ENCODE measurements at regions not wholly inside any gene's neighbourhood (a gene's known extent, or its start where the extent isn't known, plus 50 kb on each side); places are given as distances from the start of the nearest gene placed in this dataset.

DNA sequence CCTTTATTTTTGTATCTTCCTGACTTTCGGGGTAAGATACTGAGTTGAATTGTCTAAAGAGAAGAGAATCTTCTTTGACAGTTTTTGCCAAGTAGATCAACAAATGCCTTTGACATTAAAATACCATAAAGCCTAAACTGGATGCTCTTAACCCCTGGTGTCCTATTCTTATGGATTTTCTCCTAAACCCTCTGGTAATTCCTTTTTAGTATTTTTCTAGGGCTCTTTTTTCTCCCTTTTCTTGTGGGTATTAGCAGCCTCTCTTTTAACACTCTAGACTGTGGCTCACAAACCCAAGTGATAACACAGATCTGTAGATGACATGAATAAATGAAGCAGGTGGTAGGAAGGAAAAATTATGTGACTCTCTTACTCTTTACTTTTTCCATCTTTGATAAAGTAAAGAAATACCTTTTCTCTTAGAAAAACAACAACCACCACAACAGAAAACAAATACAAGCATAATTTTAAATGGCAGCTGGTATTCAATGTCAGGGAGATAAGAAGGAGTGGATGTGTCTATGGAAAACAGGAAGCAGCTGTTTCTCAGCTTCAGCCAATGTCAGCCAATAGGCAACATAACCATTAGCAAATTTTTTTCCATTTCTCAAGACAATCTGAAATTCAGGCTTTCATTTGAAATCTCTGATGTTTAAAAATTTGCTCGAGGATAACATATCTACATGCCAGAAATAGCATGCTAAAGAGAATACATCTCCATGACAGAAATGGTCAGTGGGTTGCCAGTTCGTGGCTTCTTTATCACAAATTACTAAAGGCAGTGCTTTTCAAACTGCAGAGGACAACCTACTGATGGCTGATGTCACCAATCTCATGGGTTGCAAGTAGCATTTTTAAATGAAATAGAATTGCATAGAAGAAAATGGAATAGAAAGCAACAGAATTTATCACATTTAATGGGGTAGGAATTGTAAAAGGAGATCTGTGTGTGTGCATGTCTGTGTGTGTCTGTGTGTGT is 123.1 kb upstream of the KRR1 start:
- no peak for DNase-seq (ENCODE audit: low spot score)
- no peaks in the 10 kb centered on the region for H3K27me3 ChIP-seq (replicated peaks; ENCODE audit: insufficient read depth)
- H3K9me3 ChIP-seq: no peaks in the 10 kb centered on the region
- H3K27ac ChIP-seq: no peak overlapping the region
- intact Hi-C loops (cut with DNase I): no loop called here
- TF ChIP-seq POLR2AphosphoS5 (IDR thresholded peaks at IDR 0.05): no peak
- TF ChIP-seq, protein P1, sequence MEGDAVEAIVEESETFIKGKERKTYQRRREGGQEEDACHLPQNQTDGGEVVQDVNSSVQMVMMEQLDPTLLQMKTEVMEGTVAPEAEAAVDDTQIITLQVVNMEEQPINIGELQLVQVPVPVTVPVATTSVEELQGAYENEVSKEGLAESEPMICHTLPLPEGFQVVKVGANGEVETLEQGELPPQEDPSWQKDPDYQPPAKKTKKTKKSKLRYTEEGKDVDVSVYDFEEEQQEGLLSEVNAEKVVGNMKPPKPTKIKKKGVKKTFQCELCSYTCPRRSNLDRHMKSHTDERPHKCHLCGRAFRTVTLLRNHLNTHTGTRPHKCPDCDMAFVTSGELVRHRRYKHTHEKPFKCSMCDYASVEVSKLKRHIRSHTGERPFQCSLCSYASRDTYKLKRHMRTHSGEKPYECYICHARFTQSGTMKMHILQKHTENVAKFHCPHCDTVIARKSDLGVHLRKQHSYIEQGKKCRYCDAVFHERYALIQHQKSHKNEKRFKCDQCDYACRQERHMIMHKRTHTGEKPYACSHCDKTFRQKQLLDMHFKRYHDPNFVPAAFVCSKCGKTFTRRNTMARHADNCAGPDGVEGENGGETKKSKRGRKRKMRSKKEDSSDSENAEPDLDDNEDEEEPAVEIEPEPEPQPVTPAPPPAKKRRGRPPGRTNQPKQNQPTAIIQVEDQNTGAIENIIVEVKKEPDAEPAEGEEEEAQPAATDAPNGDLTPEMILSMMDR (IDR thresholded peaks at IDR 0.05): no peak
- no peak for TF ChIP-seq POLR2A (IDR thresholded peaks at IDR 0.05)
- 78% methylated on average over 3 of the region's 3 CpGs for WGBS
- H3K4me3 ChIP-seq: no peak overlapping the region
- H3K4me1 ChIP-seq (replicated peaks): no peaks in the 10 kb centered on the region
- no peaks in the 10 kb centered on the region for H3K36me3 ChIP-seq

DNA sequence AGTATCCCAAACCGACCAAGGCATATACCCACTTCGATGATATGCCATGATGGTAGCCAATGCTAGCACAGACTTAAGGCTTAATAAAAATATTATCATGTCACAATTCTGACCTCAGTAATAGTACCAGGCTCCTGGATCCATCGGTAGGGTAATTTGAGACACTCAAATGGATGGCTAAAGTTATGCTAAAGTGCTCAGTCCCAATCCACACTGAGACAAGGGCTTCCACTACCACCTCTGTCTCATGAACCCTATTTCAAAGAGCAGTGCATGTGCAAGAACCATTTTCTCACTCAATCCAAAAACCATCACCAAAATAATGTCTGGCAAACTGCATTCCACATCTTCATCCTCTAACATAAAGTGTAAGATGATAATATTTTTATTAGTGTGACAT is 122.4 kb upstream of the KRR1 start:
- Histone ChIP-seq H3K4me3 (no peak overlapping the region), H3K36me3 (no peaks in the 10 kb centered on the region), H3K4me1 (replicated peaks) (no peaks in the 10 kb centered on the region), H3K27me3 (replicated peaks; ENCODE audit: insufficient read depth) (no peaks in the 10 kb centered on the region), H3K9me3 (no peaks in the 10 kb centered on the region), H3K27ac (no peak overlapping the region)
- TF ChIP-seq POLR2AphosphoS5 (IDR thresholded peaks at IDR 0.05) (no peak), POLR2A (IDR thresholded peaks at IDR 0.05) (no peak)
- no peak for DNase-seq (ENCODE audit: low spot score)
- 91% methylated on average over 3 of the region's 3 CpGs for WGBS
- intact Hi-C loops (cut with DNase I): no loop called here

DNA sequence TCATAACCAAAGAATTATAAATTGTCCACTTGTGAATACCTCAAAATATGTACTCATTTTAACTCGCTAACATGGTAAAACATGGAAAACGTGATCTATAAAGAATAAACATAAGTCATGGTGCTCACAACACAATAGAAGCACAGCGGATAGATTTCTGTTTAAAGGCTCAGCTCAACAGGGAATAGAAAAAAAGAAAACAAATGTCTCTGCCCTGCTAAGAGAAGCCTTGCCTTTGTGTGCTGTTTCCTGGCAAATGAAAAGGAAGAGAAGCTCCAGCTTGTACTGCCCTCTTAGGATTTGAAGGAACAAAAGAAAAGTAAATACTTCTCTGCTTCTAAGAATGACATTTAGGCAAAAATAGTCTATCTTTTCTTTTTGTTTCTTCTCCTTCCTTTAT is 121.0 kb upstream of the KRR1 start:
- WGBS: 52% methylated on average over 3 of the region's 3 CpGs
- TF ChIP-seq POLR2A (IDR thresholded peaks at IDR 0.05) (no peak), POLR2AphosphoS5 (IDR thresholded peaks at IDR 0.05) (no peak)
- TF ChIP-seq, protein P1 (IDR thresholded peaks at IDR 0.05): no peak
- no peaks in the 10 kb centered on the region for H3K36me3 ChIP-seq
- H3K27me3 ChIP-seq (replicated peaks; ENCODE audit: insufficient read depth): no peaks in the 10 kb centered on the region
- no peak for DNase-seq (ENCODE audit: low spot score)
- no peaks in the 10 kb centered on the region for H3K9me3 ChIP-seq
- intact Hi-C loops (cut with DNase I): no loop called here
- no peak overlapping the region for H3K4me3 ChIP-seq
- no peak overlapping the region for H3K27ac ChIP-seq
- no peaks in the 10 kb centered on the region for H3K4me1 ChIP-seq (replicated peaks)

DNA sequence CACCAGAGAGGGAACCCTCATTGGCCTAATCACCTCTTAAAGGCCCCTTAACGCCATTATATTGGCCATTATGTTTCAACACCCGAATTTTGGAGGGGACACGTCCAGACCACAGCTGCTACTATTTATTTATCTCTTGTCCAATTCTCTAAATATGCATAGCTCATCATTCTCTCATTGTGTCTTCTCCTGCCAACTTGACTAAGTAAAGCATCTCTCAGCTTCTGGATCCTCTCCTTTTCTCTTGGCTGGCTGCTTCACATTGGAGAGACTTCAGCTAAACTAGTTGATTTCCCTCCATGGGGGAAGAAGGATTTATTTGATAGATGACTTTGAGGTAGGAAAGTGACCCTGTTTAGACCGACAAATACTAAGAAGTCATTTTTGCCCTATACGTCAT is 120.4 kb upstream of the KRR1 start:
- Histone ChIP-seq H3K4me3 (no peak overlapping the region), H3K27ac (no peak overlapping the region), H3K9me3 (no peaks in the 10 kb centered on the region), H3K4me1 (replicated peaks) (no peaks in the 10 kb centered on the region), H3K36me3 (no peaks in the 10 kb centered on the region), H3K27me3 (replicated peaks; ENCODE audit: insufficient read depth) (no peaks in the 10 kb centered on the region)
- no peak for DNase-seq (ENCODE audit: low spot score)
- intact Hi-C loops (cut with DNase I): no loop called here
- 71% methylated on average over 5 of the region's 5 CpGs for WGBS
- TF ChIP-seq POLR2A (IDR thresholded peaks at IDR 0.05) (no peak), POLR2AphosphoS5 (IDR thresholded peaks at IDR 0.05) (no peak)
- TF ChIP-seq, protein P1 (IDR thresholded peaks at IDR 0.05): no peak

DNA sequence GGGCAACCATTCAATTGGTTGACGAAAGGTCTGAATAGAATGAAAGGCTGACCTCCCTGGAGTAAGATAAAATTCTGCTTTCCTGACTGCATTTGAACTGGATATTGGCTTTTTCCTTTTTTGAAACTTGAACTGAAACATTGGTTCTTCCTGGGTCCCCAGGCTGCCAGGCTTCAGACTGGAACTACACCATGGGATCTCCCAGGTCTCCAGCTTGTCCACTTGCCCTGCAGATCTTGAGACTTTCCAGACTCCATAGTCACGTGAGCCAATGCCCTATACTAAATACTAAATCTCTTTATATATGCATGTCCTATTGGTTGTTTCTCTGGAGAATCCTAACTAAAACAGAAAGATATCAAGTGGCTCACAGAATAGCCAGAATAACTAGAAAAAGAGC is 118.7 kb upstream of the KRR1 start:
- TF ChIP-seq, protein P1 (IDR thresholded peaks at IDR 0.05): no peak
- TF ChIP-seq POLR2A (IDR thresholded peaks at IDR 0.05) (no peak), POLR2AphosphoS5 (IDR thresholded peaks at IDR 0.05) (no peak)
- Histone ChIP-seq H3K27me3 (replicated peaks; ENCODE audit: insufficient read depth) (no peaks in the 10 kb centered on the region), H3K4me1 (replicated peaks) (no peaks in the 10 kb centered on the region), H3K27ac (no peak overlapping the region), H3K9me3 (no peaks in the 10 kb centered on the region), H3K4me3 (no peak overlapping the region), H3K36me3 (no peaks in the 10 kb centered on the region)
- intact Hi-C loops (cut with DNase I): no loop called here
- DNase-seq (ENCODE audit: low spot score): no peak
- WGBS: 68% methylated on average over 2 of the region's 2 CpGs

All from prostate gland (tissue), 2 donors.